Ascending aorta (tissue), 2 donors: ENCODE measurements at regions not wholly inside any gene's neighbourhood (a gene's known extent, or its start where the extent isn't known, plus 50 kb on each side); places are given as distances from the start of the nearest gene placed in this dataset.

Experiments used
- DNase-seq, 2 donors: peaks; one replicate each; pipeline ENCODE4 v3.0.0-alpha.2; 2019; ENCODE audit warnings: low spot score in 2 of 2
- H3K27ac ChIP-seq, 2 donors: fragments of 200-600 bp; sonication (generic); one replicate each; pipeline ENCODE4 v1.5.1; 2016 to 2017; ENCODE audit warnings: mild to moderate bottlenecking in 1 of 2
- H3K27me3 ChIP-seq: fragments of 200-600 bp; sonication (generic); one replicate; pipeline ENCODE4 v1.5.1; 2017
- H3K36me3 ChIP-seq, 2 donors: fragments of 200-600 bp; sonication (generic); one replicate each; pipeline ENCODE4 v1.5.1; 2016
- H3K4me1 ChIP-seq, 2 donors: fragments of 200-600 bp; sonication (generic); one replicate each; pipeline ENCODE4 v1.5.1; 2016 to 2017; ENCODE audit warnings: mild to moderate bottlenecking in 1 of 2
- H3K4me3 ChIP-seq, 2 donors: fragments of 200-600 bp; sonication (generic); one replicate each; pipeline ENCODE4 v1.5.1; 2016 to 2017; ENCODE audit warnings: mild to moderate bottlenecking in 1 of 2
- H3K9me3 ChIP-seq, 2 donors: fragments of 200-600 bp; sonication (generic); one replicate each; pipeline ENCODE4 v1.5.1; 2016
- CTCF ChIP-seq, 3 experiments: fragments of 200-600 bp in 2 of 3; fragments of 450-650 bp in 1 of 3; sonication (generic) in 2 of 3; IDR thresholded peaks; one replicate each; pipeline ENCODE4 v1.5.1; 2016 to 2019; ENCODE audit warnings: antibody characterized with exemption in 3 of 3, mild to moderate bottlenecking in 1 of 3, moderate library complexity in 1 of 3
- intact Hi-C: fragments of 100-400 bp; cut with DNase I; formaldehyde crosslinking; loops from one replicate; pipeline ENCODE4 v1.15.1; 2023

GRCh38 chrX:9160698-9161329, 126.9 kb upstream of the FAM9B start:
- TF ChIP-seq CTCF (IDR thresholded peaks at IDR 0.05): no peak
- Histone ChIP-seq H3K9me3 (no peaks in the 10 kb centered on the region), H3K36me3 (no peaks in the 10 kb centered on the region), H3K27ac (no peak overlapping the region), H3K4me3 (no peak overlapping the region), H3K27me3 (no peaks in the 10 kb centered on the region), H3K4me1 (no peaks in the 10 kb centered on the region)
- intact Hi-C loops: no loop called here
- DNase-seq: no peak

- DNase-seq: no peak
- no peaks in the 10 kb centered on the region for H3K9me3 ChIP-seq
- H3K27ac ChIP-seq: no peak overlapping the region
- no peaks in the 10 kb centered on the region for H3K36me3 ChIP-seq
- H3K4me3 ChIP-seq: no peak overlapping the region
- no peak for TF ChIP-seq CTCF (IDR thresholded peaks at IDR 0.05)
- no peaks in the 10 kb centered on the region for H3K4me1 ChIP-seq
- peaks cover 2% of the 10 kb centered on the region for H3K27me3 ChIP-seq
- intact Hi-C loops: no loop called here
Observed at GRCh38 chrX:9162698-9163097, 128.8 kb upstream of the FAM9B start.

- H3K36me3 ChIP-seq: no peaks in the 10 kb centered on the region
- no peak for DNase-seq
- no peak for TF ChIP-seq CTCF (IDR thresholded peaks at IDR 0.05)
- no peak overlapping the region for H3K27ac ChIP-seq
- intact Hi-C loops: no loop called here
- H3K4me1 ChIP-seq: no peaks in the 10 kb centered on the region
- H3K9me3 ChIP-seq: no peaks in the 10 kb centered on the region
- peaks cover 2% of the 10 kb centered on the region for H3K27me3 ChIP-seq
- no peak overlapping the region for H3K4me3 ChIP-seq
Observed at GRCh38 chrX:9163214-9163709, 129.3 kb upstream of the FAM9B start.

- intact Hi-C loops: no loop called here
- Histone ChIP-seq H3K27ac (no peak overlapping the region), H3K4me1 (no peaks in the 10 kb centered on the region), H3K27me3 (peaks cover 2% of the 10 kb centered on the region), H3K36me3 (no peaks in the 10 kb centered on the region), H3K9me3 (no peaks in the 10 kb centered on the region), H3K4me3 (no peak overlapping the region)
- DNase-seq: no peak
- no peak for TF ChIP-seq CTCF (IDR thresholded peaks at IDR 0.05)
Observed at GRCh38 chrX:9164086-9164485, 130.2 kb upstream of the FAM9B start.

GRCh38 chrX:9164533-9165426, 130.9 kb upstream of the FAM9B start:
- Histone ChIP-seq H3K27ac (no peak overlapping the region), H3K36me3 (no peaks in the 10 kb centered on the region), H3K4me3 (no peak overlapping the region), H3K27me3 (peaks cover 2% of the 10 kb centered on the region), H3K9me3 (no peaks in the 10 kb centered on the region), H3K4me1 (no peaks in the 10 kb centered on the region)
- no peak for TF ChIP-seq CTCF (IDR thresholded peaks at IDR 0.05)
- intact Hi-C loops: no loop called here
- no peak for DNase-seq
